ENCODE measurements at regions not wholly inside any gene's neighbourhood (a gene's known extent, or its start where the extent isn't known, plus 50 kb on each side); places are given as distances from the start of the nearest gene placed in this dataset.
"Not testable (repeated sequence)": the region's sequence is repeated elsewhere in the genome, so short reads cannot be mapped to it uniquely, and the experiment has no call there.

GRCh38 chr14:58771016-58771415, 133.3 kb downstream of the DACT1 start:
- Histone ChIP-seq H3K27ac (ENCODE audit: low read length) (no peak overlapping the region), H3K4me1 (ENCODE audit: insufficient read depth, low read length) (no peaks in the 10 kb centered on the region), H3K79me2 (ENCODE audit: insufficient read depth, low read length) (no peaks in the 10 kb centered on the region), H3K36me3 (ENCODE audit: insufficient read depth, low read length) (no peaks in the 10 kb centered on the region), H3K9me3 (ENCODE audit: insufficient read depth, low read length, severe bottlenecking) (no peaks in the 10 kb centered on the region), H3K4me2 (ENCODE audit: insufficient read depth, low read length) (no peak overlapping the region), H2AFZ (ENCODE audit: low read depth, low read length) (no peak overlapping the region), H4K20me1 (ENCODE audit: insufficient read depth, low read length) (no peaks in the 10 kb centered on the region), H3K4me3 (ENCODE audit: low read depth in 1 of 2, low read length in 2 of 2) (no peak overlapping the region), H3K27me3 (ENCODE audit: insufficient read depth, low read length, poor library complexity) (no peaks in the 10 kb centered on the region), H3K9ac (ENCODE audit: low read depth, low read length) (no peak overlapping the region)
- DNase-seq: no peak
- TF ChIP-seq CTCF (IDR thresholded peaks at IDR 0.05; ENCODE audit: borderline replicate concordance, extremely low read depth, low read length, poor library complexity, severe bottlenecking) (no peak), EZH2 (IDR thresholded peaks at IDR 0.05; ENCODE audit: borderline replicate concordance, low read depth, low read length, severe bottlenecking) (no peak)
- no peak for ATAC-seq (ENCODE audit: insufficient read depth, low read depth)

- H3K27me3 ChIP-seq (ENCODE audit: insufficient read depth, low read length, poor library complexity): no peaks in the 10 kb centered on the region
- TF ChIP-seq EZH2 (IDR thresholded peaks at IDR 0.05; ENCODE audit: borderline replicate concordance, low read depth, low read length, severe bottlenecking): no peak
- H3K36me3 ChIP-seq (ENCODE audit: insufficient read depth, low read length): no peaks in the 10 kb centered on the region
- no peaks in the 10 kb centered on the region for H3K4me1 ChIP-seq (ENCODE audit: insufficient read depth, low read length)
- H3K9ac ChIP-seq (ENCODE audit: low read depth, low read length): no peak overlapping the region
- H3K9me3 ChIP-seq (ENCODE audit: insufficient read depth, low read length, severe bottlenecking): no peaks in the 10 kb centered on the region
- H4K20me1 ChIP-seq (ENCODE audit: insufficient read depth, low read length): no peaks in the 10 kb centered on the region
- H2AFZ ChIP-seq (ENCODE audit: low read depth, low read length): no peak overlapping the region
- H3K27ac ChIP-seq (ENCODE audit: low read length): no peak overlapping the region
- no peak overlapping the region for H3K4me3 ChIP-seq (ENCODE audit: low read depth in 1 of 2, low read length in 2 of 2)
- H3K4me2 ChIP-seq (ENCODE audit: insufficient read depth, low read length): no peak overlapping the region
- no peaks in the 10 kb centered on the region for H3K79me2 ChIP-seq (ENCODE audit: insufficient read depth, low read length)
- ATAC-seq (ENCODE audit: insufficient read depth, low read depth) (no peak), DNase-seq (no peak)
These were observed 134.4 kb downstream of the DACT1 start for GRCh38 chr14:58772116-58772515.

GRCh38 chr14:58772794-58773620, 135.2 kb downstream of the DACT1 start:
- Histone ChIP-seq H4K20me1 (ENCODE audit: insufficient read depth, low read length) (no peaks in the 10 kb centered on the region), H2AFZ (ENCODE audit: low read depth, low read length) (no peak overlapping the region), H3K9me3 (ENCODE audit: insufficient read depth, low read length, severe bottlenecking) (no peaks in the 10 kb centered on the region), H3K4me2 (ENCODE audit: insufficient read depth, low read length) (no peak overlapping the region), H3K27ac (ENCODE audit: low read length) (no peak overlapping the region), H3K27me3 (ENCODE audit: insufficient read depth, low read length, poor library complexity) (peaks cover 3% of the 10 kb centered on the region), H3K4me3 (ENCODE audit: low read depth in 1 of 2, low read length in 2 of 2) (no peak overlapping the region), H3K36me3 (ENCODE audit: insufficient read depth, low read length) (no peaks in the 10 kb centered on the region), H3K79me2 (ENCODE audit: insufficient read depth, low read length) (no peaks in the 10 kb centered on the region), H3K4me1 (ENCODE audit: insufficient read depth, low read length) (no peaks in the 10 kb centered on the region), H3K9ac (ENCODE audit: low read depth, low read length) (no peak overlapping the region)
- DNase-seq (no peak), ATAC-seq (ENCODE audit: insufficient read depth, low read depth) (no peak)
- no peak for TF ChIP-seq EZH2 (IDR thresholded peaks at IDR 0.05; ENCODE audit: borderline replicate concordance, low read depth, low read length, severe bottlenecking)
- no peak for TF ChIP-seq CTCF (IDR thresholded peaks at IDR 0.05; ENCODE audit: borderline replicate concordance, extremely low read depth, low read length, poor library complexity, severe bottlenecking)

GRCh38 chr14:58774531-58774930, 136.8 kb downstream of the DACT1 start:
- Histone ChIP-seq H3K79me2 (ENCODE audit: insufficient read depth, low read length) (no peaks in the 10 kb centered on the region), H3K4me1 (ENCODE audit: insufficient read depth, low read length) (no peaks in the 10 kb centered on the region), H2AFZ (ENCODE audit: low read depth, low read length) (no peak overlapping the region), H3K4me3 (ENCODE audit: low read depth in 1 of 2, low read length in 2 of 2) (no peak overlapping the region), H3K4me2 (ENCODE audit: insufficient read depth, low read length) (no peak overlapping the region), H3K27me3 (ENCODE audit: insufficient read depth, low read length, poor library complexity) (peaks cover 3% of the 10 kb centered on the region), H3K9me3 (ENCODE audit: insufficient read depth, low read length, severe bottlenecking) (no peaks in the 10 kb centered on the region), H3K9ac (ENCODE audit: low read depth, low read length) (no peak overlapping the region), H3K27ac (ENCODE audit: low read length) (no peak overlapping the region), H4K20me1 (ENCODE audit: insufficient read depth, low read length) (no peaks in the 10 kb centered on the region), H3K36me3 (ENCODE audit: insufficient read depth, low read length) (no peaks in the 10 kb centered on the region)
- DNase-seq (no peak), ATAC-seq (ENCODE audit: insufficient read depth, low read depth) (no peak)
- TF ChIP-seq EZH2 (IDR thresholded peaks at IDR 0.05; ENCODE audit: borderline replicate concordance, low read depth, low read length, severe bottlenecking) (no peak), CTCF (IDR thresholded peaks at IDR 0.05; ENCODE audit: borderline replicate concordance, extremely low read depth, low read length, poor library complexity, severe bottlenecking) (no peak)

- H3K9ac ChIP-seq (ENCODE audit: low read depth, low read length); H3K4me2 ChIP-seq (ENCODE audit: insufficient read depth, low read length); H3K4me3 ChIP-seq (ENCODE audit: low read depth in 1 of 2, low read length in 2 of 2); H3K4me1 ChIP-seq (ENCODE audit: insufficient read depth, low read length); H3K27ac ChIP-seq (ENCODE audit: low read length); H4K20me1 ChIP-seq (ENCODE audit: insufficient read depth, low read length); H2AFZ ChIP-seq (ENCODE audit: low read depth, low read length); H3K36me3 ChIP-seq (ENCODE audit: insufficient read depth, low read length); H3K79me2 ChIP-seq (ENCODE audit: insufficient read depth, low read length); H3K9me3 ChIP-seq (ENCODE audit: insufficient read depth, low read length, severe bottlenecking); H3K27me3 ChIP-seq (ENCODE audit: insufficient read depth, low read length, poor library complexity); DNase-seq; ATAC-seq (ENCODE audit: insufficient read depth, low read depth): not testable (repeated sequence)
These were observed 137.4 kb downstream of the DACT1 start for GRCh38 chr14:58775130-58775529.

Data from DND-41 (cell line).